ENCODE measurements at regions not wholly inside any gene's neighbourhood (a gene's known extent, or its start where the extent isn't known, plus 50 kb on each side); places are given as distances from the start of the nearest gene placed in this dataset.

GRCh38 chr11:80054582-80055165 is 613.8 kb upstream of the TENM4 start:
- DNase-seq (ENCODE audit: low read depth): no peak

- DNase-seq (ENCODE audit: low read depth): no peak
These were observed 607.7 kb upstream of the TENM4 start for GRCh38 chr11:80048513-80048912.

- peak; percentile 13 for DNase-seq (ENCODE audit: low read depth)
These were observed 600.5 kb upstream of the TENM4 start for GRCh38 chr11:80041136-80042000.

- no peak for DNase-seq (ENCODE audit: low read depth)
These were observed 594.0 kb upstream of the TENM4 start for GRCh38 chr11:80034801-80035200.

- DNase-seq (ENCODE audit: low read depth): no peak
These were observed 590.3 kb upstream of the TENM4 start for GRCh38 chr11:80031014-80031600.

- DNase-seq (ENCODE audit: low read depth): no peak
These were observed 588.2 kb upstream of the TENM4 start for GRCh38 chr11:80028998-80029397.

GRCh38 chr11:80024119-80024518 is 583.3 kb upstream of the TENM4 start:
- no peak for DNase-seq (ENCODE audit: low read depth)

- DNase-seq (ENCODE audit: low read depth): no peak
These were observed 582.6 kb upstream of the TENM4 start for GRCh38 chr11:80023386-80023785.

- DNase-seq (ENCODE audit: low read depth): no peak
These were observed 569.7 kb upstream of the TENM4 start for GRCh38 chr11:80010536-80010935.

- no peak for DNase-seq (ENCODE audit: low read depth)
These were observed 568.3 kb upstream of the TENM4 start for GRCh38 chr11:80009081-80009480.

- DNase-seq (ENCODE audit: low read depth): no peak
These were observed 566.8 kb upstream of the TENM4 start for GRCh38 chr11:80007616-80008015.

GRCh38 chr11:79990141-79990540 is 549.3 kb upstream of the TENM4 start:
- no peak for DNase-seq (ENCODE audit: low read depth)

- DNase-seq (ENCODE audit: low read depth): no peak
These were observed 541.4 kb upstream of the TENM4 start for GRCh38 chr11:79982185-79982584.

- no peak for DNase-seq (ENCODE audit: low read depth)
These were observed 540.1 kb upstream of the TENM4 start for GRCh38 chr11:79980916-79981315.

GRCh38 chr11:79973721-79974617 is 533.1 kb upstream of the TENM4 start:
- peak; percentile 31 for DNase-seq (ENCODE audit: low read depth)

- no peak for DNase-seq (ENCODE audit: low read depth)
These were observed 530.4 kb upstream of the TENM4 start for GRCh38 chr11:79971255-79971654.

GRCh38 chr11:79966592-79966991 is 525.8 kb upstream of the TENM4 start:
- DNase-seq (ENCODE audit: low read depth): no peak

- no peak for DNase-seq (ENCODE audit: low read depth)
These were observed 523.2 kb upstream of the TENM4 start for GRCh38 chr11:79963856-79964645.

- peak; percentile 11 for DNase-seq (ENCODE audit: low read depth)
These were observed 519.6 kb upstream of the TENM4 start for GRCh38 chr11:79960461-79960860.

- DNase-seq (ENCODE audit: low read depth): no peak
These were observed 518.5 kb upstream of the TENM4 start for GRCh38 chr11:79959318-79959717.

- no peak for DNase-seq (ENCODE audit: low read depth)
These were observed 516.9 kb upstream of the TENM4 start for GRCh38 chr11:79957702-79958101.

All from amniotic epithelial cell (primary cell).